Upper lobe of left lung (tissue), 6 donors: ENCODE measurements at regions not wholly inside any gene's neighbourhood (a gene's known extent, or its start where the extent isn't known, plus 50 kb on each side); places are given as distances from the start of the nearest gene placed in this dataset.

Experiments used
- ATAC-seq, 2 donors: fragments of 200-7000 bp; cut with Tn5 transposase; one replicate each; pipeline ENCODE4 v1.9.1; 2022; ENCODE audit warnings: mild to moderate bottlenecking in 2 of 2, moderate library complexity in 2 of 2; ENCODE audit not compliant: low FRiP score in 2 of 2
- DNase-seq, 2 donors: peaks; one replicate each; pipeline ENCODE4 v3.0.0-alpha.2; 2019 to 2020
- H3K27ac ChIP-seq, 4 donors: fragments of 200-600 bp; sonication (generic); one replicate each; pipeline ENCODE4 v1.5.1; 2016 to 2019
- H3K27me3 ChIP-seq, 4 donors: fragments of 200-600 bp; sonication (generic); one replicate each; pipeline ENCODE4 v1.5.1; 2017 to 2019
- H3K36me3 ChIP-seq, 4 donors: fragments of 200-600 bp; sonication (generic); one replicate each; pipeline ENCODE4 v1.5.1; 2016 to 2019
- H3K4me1 ChIP-seq, 4 donors: fragments of 200-600 bp; sonication (generic); one replicate each; pipeline ENCODE4 v1.5.1; 2018 to 2019
- H3K4me3 ChIP-seq, 4 donors: fragments of 200-600 bp; sonication (generic); one replicate each; pipeline ENCODE4 v1.5.1; 2017 to 2019; ENCODE audit warnings: mild to moderate bottlenecking in 2 of 4, moderate library complexity in 1 of 4
- H3K9me3 ChIP-seq, 4 donors: fragments of 200-600 bp; sonication (generic); one replicate each; pipeline ENCODE4 v1.5.1; 2018 to 2019
- CTCF ChIP-seq, 6 experiments: fragments of 450-650 bp in 4 of 6; fragments of 200-600 bp in 2 of 6; sonication (generic) in 2 of 6; IDR thresholded peaks; one replicate each; pipeline ENCODE4 v1.5.1; 2016 to 2019; ENCODE audit warnings: antibody characterized with exemption in 6 of 6
- EP300 ChIP-seq, 4 donors: sonication (generic); formaldehyde crosslinking; IDR thresholded peaks; one replicate each; pipeline ENCODE4 v1.5.1; 2017; ENCODE audit warnings: antibody characterized with exemption in 4 of 4, control low read depth in 2 of 4
- POLR2A ChIP-seq, 4 donors: fragments of 450-650 bp; IDR thresholded peaks; one replicate each; pipeline ENCODE4 v1.5.1; 2016 to 2017; ENCODE audit warnings: antibody characterized with exemption in 4 of 4, mild to moderate bottlenecking in 2 of 4
- POLR2AphosphoS5 ChIP-seq, 2 donors: sonication (generic); formaldehyde crosslinking; IDR thresholded peaks; one replicate each; pipeline ENCODE4 v1.5.1; 2017; ENCODE audit warnings: antibody characterized with exemption in 2 of 2
- WGBS, 2 donors: methylation state at CpG; one replicate each; pipeline ENCODE4 v1.1.5; 2017 to 2018; 5-methylcytosine and 5-hydroxymethylcytosine counted together
- donor health status: DM: no; HTN: no; CAD: no; lungs with moderate emphysema.
- donor health status: DM: no; HTN: yes; CAD: no; lungs with severe emphysema.

- Histone ChIP-seq H3K4me3 (no peak overlapping the region), H3K27ac (no peak overlapping the region), H3K27me3 (no peaks in the 10 kb centered on the region), H3K36me3 (no peaks in the 10 kb centered on the region), H3K9me3 (no peaks in the 10 kb centered on the region), H3K4me1 (no peaks in the 10 kb centered on the region)
- WGBS, 2 donors, result 81 to 88% methylated on average over 7 of the region's 7 CpGs
- DNase-seq (no peak), ATAC-seq (no peak)
- TF ChIP-seq EP300 (IDR thresholded peaks at IDR 0.05) (no peak), POLR2AphosphoS5 (IDR thresholded peaks at IDR 0.05) (no peak), POLR2A (IDR thresholded peaks at IDR 0.05) (no peak), CTCF (IDR thresholded peaks at IDR 0.05) (no peak)
Observed at GRCh38 chr18:27695052-27695451, 481.9 kb downstream of the CDH2 start.

- TF ChIP-seq EP300 (IDR thresholded peaks at IDR 0.05), result no peak
- no peak for TF ChIP-seq POLR2AphosphoS5 (IDR thresholded peaks at IDR 0.05)
- TF ChIP-seq CTCF (IDR thresholded peaks at IDR 0.05), result no peak
- no peak for TF ChIP-seq POLR2A (IDR thresholded peaks at IDR 0.05)
Observed at GRCh38 chr18:27688581-27688980, 488.3 kb downstream of the CDH2 start.

GRCh38 chr18:27687351-27687979 is 489.5 kb downstream of the CDH2 start:
- no peak overlapping the region for H3K4me3 ChIP-seq
- DNase-seq (no peak), ATAC-seq (no peak)
- no peaks in the 10 kb centered on the region for H3K36me3 ChIP-seq
- H3K9me3 ChIP-seq, result no peaks in the 10 kb centered on the region
- H3K27me3 ChIP-seq, result no peaks in the 10 kb centered on the region
- no peak overlapping the region for H3K27ac ChIP-seq
- TF ChIP-seq POLR2A (IDR thresholded peaks at IDR 0.05), result no peak
- no peak for TF ChIP-seq EP300 (IDR thresholded peaks at IDR 0.05)
- TF ChIP-seq CTCF (IDR thresholded peaks at IDR 0.05), result no peak
- no peak for TF ChIP-seq POLR2AphosphoS5 (IDR thresholded peaks at IDR 0.05)
- no peaks in the 10 kb centered on the region for H3K4me1 ChIP-seq

More at GRCh38 chr18:27688581-27688980, 488.3 kb downstream of the CDH2 start:
- WGBS, 2 donors, result 90 to 96% methylated on average over 1 of the region's 1 CpG
- Histone ChIP-seq H3K27me3 (no peaks in the 10 kb centered on the region), H3K36me3 (no peaks in the 10 kb centered on the region), H3K4me3 (no peak overlapping the region), H3K4me1 (no peaks in the 10 kb centered on the region), H3K9me3 (no peaks in the 10 kb centered on the region), H3K27ac (no peak overlapping the region)
- no peak for DNase-seq
- no peak for ATAC-seq

GRCh38 chr18:27685807-27686412 is 491.0 kb downstream of the CDH2 start:
- TF ChIP-seq POLR2A (IDR thresholded peaks at IDR 0.05), result no peak
- no peak for TF ChIP-seq EP300 (IDR thresholded peaks at IDR 0.05)
- TF ChIP-seq POLR2AphosphoS5 (IDR thresholded peaks at IDR 0.05), result no peak
- peak in 4 of 6 experiments; percentile 11 to 49 (median 28) for TF ChIP-seq CTCF (IDR thresholded peaks at IDR 0.05)
- Histone ChIP-seq H3K4me3 (no peak overlapping the region), H3K27me3 (no peaks in the 10 kb centered on the region), H3K4me1 (no peaks in the 10 kb centered on the region), H3K27ac (no peak overlapping the region), H3K36me3 (no peaks in the 10 kb centered on the region), H3K9me3 (no peaks in the 10 kb centered on the region)
- DNase-seq, result no peak
- WGBS, 2 donors, result 66% methylated on average over 2 of the region's 2 CpGs
- ATAC-seq, result no peak

GRCh38 chr18:27685091-27685490 is 491.8 kb downstream of the CDH2 start:
- no peaks in the 10 kb centered on the region for H3K27me3 ChIP-seq
- 58 to 61% methylated on average over 3 of the region's 3 CpGs for WGBS, 2 donors
- no peaks in the 10 kb centered on the region for H3K4me1 ChIP-seq
- TF ChIP-seq CTCF (IDR thresholded peaks at IDR 0.05) (no peak), POLR2AphosphoS5 (IDR thresholded peaks at IDR 0.05) (no peak), POLR2A (IDR thresholded peaks at IDR 0.05) (no peak), EP300 (IDR thresholded peaks at IDR 0.05) (no peak)
- no peaks in the 10 kb centered on the region for H3K9me3 ChIP-seq
- no peak for ATAC-seq
- H3K36me3 ChIP-seq, result no peaks in the 10 kb centered on the region
- H3K27ac ChIP-seq, result no peak overlapping the region
- no peak for DNase-seq
- H3K4me3 ChIP-seq, result no peak overlapping the region
